HepG2 (cell line): ENCODE measurements at regions not wholly inside any gene's neighbourhood (a gene's known extent, or its start where the extent isn't known, plus 50 kb on each side); places are given as distances from the start of the nearest gene placed in this dataset.

Experiments
- ATAC-seq: fragments of 200-7000 bp; cut with Tn5 transposase; 3 replicates; pipeline ENCODE4 v1.9.1; 2020; ENCODE audit warnings: mild to moderate bottlenecking, moderate library complexity
- BruUV-seq: library from RNA; stranded (reverse); fragments of 400-500 nt; replicated peaks from 2 replicates; lab custom pipeline; 2021; lab: Mats Ljungman, UMichigan
- CTCF ChIA-PET: fragments of 300-600 bp; formaldehyde crosslinking; extraction: SDS; loops from one replicate; lab custom pipeline; 2021; ENCODE audit warnings: low total read pairs, inconsistent platforms, low intra/inter-chr PET ratio; lab: Yijun Ruan, JAX
- POLR2A ChIA-PET: fragments of 350-600 bp; sonication (Branson Sonifier 250); formaldehyde crosslinking; loops from one replicate; lab custom pipeline; 2020; ENCODE audit warnings: antibody characterized with exemption, inconsistent platforms; lab: Yijun Ruan, JAX
- DNase-seq: peaks from one replicate; pipeline ENCODE4 v3.0.0-alpha.2; 2015; ENCODE audit warnings: low spot score
- FAIRE-seq: peaks from 3 replicates; lab custom pipeline; 2011; peaks lifted over from hg19 to GRCh38; lab: Jason Lieb, UNC
- H2AFZ ChIP-seq: one replicate; pipeline ENCODE4 v1.6.1; 2011; ENCODE audit warnings: low read length, inconsistent platforms
- H3K27ac ChIP-seq: fragments of 300-600 bp; 3 replicates; pipeline ENCODE4 v1.8.0; 2011; ENCODE audit warnings: mixed run types, mild to moderate bottlenecking, mixed read lengths, low read length, inconsistent platforms; ENCODE audit not compliant: insufficient read depth; ENCODE audit errors: extremely low read length
- H3K27me3 ChIP-seq, 2 experiments: fragments of 200-600 bp in 1 of 2; 2 replicates in 1 of 2; 3 replicates in 1 of 2; pipeline versions ENCODE4 v1.6.0 to v1.8.0; 2011; ENCODE audit warnings: low read length in 2 of 2, mild to moderate bottlenecking in 2 of 2, moderate library complexity in 2 of 2, inconsistent platforms in 1 of 2; ENCODE audit not compliant: insufficient read depth in 2 of 2, control insufficient read depth in 1 of 2
- H3K36me3 ChIP-seq, 2 experiments: fragments of 200-600 bp in 1 of 2; replicated peaks in 1 of 2; 2 replicates in 1 of 2; 3 replicates in 1 of 2; pipeline versions ENCODE4 v1.5.1 to v1.8.0; 2011; ENCODE audit warnings: low read length in 2 of 2, inconsistent platforms in 1 of 2; ENCODE audit not compliant: insufficient read depth in 2 of 2, control insufficient read depth in 1 of 2
- H3K4me1 ChIP-seq: 2 replicates; pipeline ENCODE4 v1.5.1; 2012; ENCODE audit warnings: low read length, inconsistent platforms; ENCODE audit not compliant: insufficient read depth
- H3K4me2 ChIP-seq: 2 replicates; pipeline ENCODE4 v1.6.0; 2011; ENCODE audit warnings: low read depth, low read length, inconsistent platforms
- H3K4me3 ChIP-seq, 3 experiments: fragments of 200-600 bp in 1 of 3; sonication (generic), shearing (Covaris generic) in 1 of 3; replicated peaks in 1 of 3; 2 replicates each; pipeline ENCODE4 v1.5.1; 2011 to 2016; ENCODE audit warnings: low read length in 3 of 3, inconsistent platforms in 2 of 3, low read depth in 2 of 3, mild to moderate bottlenecking in 2 of 3, control low read depth in 1 of 3, mixed read lengths in 1 of 3; ENCODE audit not compliant: insufficient read depth in 1 of 3
- H3K79me2 ChIP-seq: one replicate; pipeline ENCODE4 v1.6.1; 2011; ENCODE audit warnings: low read length, inconsistent platforms; ENCODE audit not compliant: insufficient read depth
- H3K9ac ChIP-seq: 2 replicates; pipeline ENCODE4 v1.6.0; 2011; ENCODE audit warnings: mild to moderate bottlenecking, low read depth, low read length, inconsistent platforms; ENCODE audit not compliant: insufficient read depth
- H3K9me3 ChIP-seq: 2 replicates; pipeline ENCODE4 v1.5.1; 2012; ENCODE audit warnings: mild to moderate bottlenecking, low read length
- H4K20me1 ChIP-seq: 2 replicates; pipeline ENCODE4 v1.6.0; 2011; ENCODE audit warnings: inconsistent platforms, mild to moderate bottlenecking, low read length, moderate library complexity; ENCODE audit not compliant: insufficient read depth
- ASH2L ChIP-seq: fragments of 300-600, 200-600 bp; sonication (generic); IDR thresholded peaks from 2 replicates; pipeline ENCODE4 v1.7.0; 2017; ENCODE audit warnings: low read depth, mild to moderate bottlenecking, moderate library complexity, mixed read lengths, low read length; ENCODE audit not compliant: insufficient read length
- CCDC6 ChIP-seq: sonication (generic); formaldehyde crosslinking; IDR thresholded peaks from 2 replicates; pipeline ENCODE4 v1.8.1; 2022; ENCODE audit warnings: mild to moderate bottlenecking, missing genetic modification reagents, moderate library complexity
- DMAP1 ChIP-seq: IDR thresholded peaks from 2 replicates; pipeline ENCODE4 v1.6.1; 2016
- FOXA3 ChIP-seq: IDR thresholded peaks from 2 replicates; pipeline ENCODE4 v1.6.1; 2016; ENCODE audit warnings: missing genetic modification reagents, missing compliant biosample characterization
- IKZF5 ChIP-seq: IDR thresholded peaks from 2 replicates; pipeline ENCODE4 v1.6.1; 2018; ENCODE audit warnings: missing genetic modification reagents, mild to moderate bottlenecking, missing compliant biosample characterization
- MAX ChIP-seq: IDR thresholded peaks from 2 replicates; pipeline ENCODE4 v1.6.1; 2012; ENCODE audit warnings: inconsistent platforms
- NCOR1 ChIP-seq: fragments of 200-600 bp; sonication (generic); IDR thresholded peaks from 2 replicates; pipeline ENCODE4 v1.7.0; 2017; ENCODE audit warnings: antibody characterized with exemption, low read length, borderline replicate concordance
- NR2C2 ChIP-seq: sonication (generic); formaldehyde crosslinking; IDR thresholded peaks from 2 replicates; pipeline ENCODE4 v1.4.0; 2020; ENCODE audit warnings: missing genetic modification reagents, mild to moderate bottlenecking, moderate library complexity, borderline replicate concordance
- PHF20 ChIP-seq: sonication (generic); formaldehyde crosslinking; IDR thresholded peaks from 2 replicates; pipeline ENCODE4 v1.5.0; 2020; ENCODE audit warnings: mild to moderate bottlenecking, missing genetic modification reagents
- POLR2A ChIP-seq, 2 experiments: IDR thresholded peaks; 2 replicates each; pipeline ENCODE4 v1.6.1; 2011; ENCODE audit warnings: low read depth in 2 of 2, low read length in 2 of 2, mild to moderate bottlenecking in 1 of 2, moderate library complexity in 1 of 2; ENCODE audit not compliant: insufficient read depth in 1 of 2
- RBFOX2 ChIP-seq: fragments of 200-400 bp; formaldehyde crosslinking; IDR thresholded peaks from 2 replicates; pipeline ENCODE4 v1.6.1; 2017; ENCODE audit warnings: low read depth, mild to moderate bottlenecking, low read length
- SMAD3 ChIP-seq: sonication (generic); formaldehyde crosslinking; IDR thresholded peaks from 2 replicates; pipeline ENCODE4 v1.4.0; 2020; ENCODE audit warnings: missing genetic modification reagents
- XRCC5 ChIP-seq: fragments of 200-400 bp; formaldehyde crosslinking; optimal IDR thresholded peaks from 2 replicates; pipeline ENCODE3; 2017; ENCODE audit warnings: mild to moderate bottlenecking, low read length
- ZNF10 ChIP-seq: sonication (generic); formaldehyde crosslinking; IDR thresholded peaks from 2 replicates; pipeline ENCODE4 v1.4.0; 2020; ENCODE audit warnings: mild to moderate bottlenecking, low read depth, missing genetic modification reagents, borderline replicate concordance
- ZNF564 ChIP-seq: sonication (generic); formaldehyde crosslinking; IDR thresholded peaks from 2 replicates; pipeline ENCODE4 v1.8.1; 2023; ENCODE audit warnings: mild to moderate bottlenecking, missing genetic modification reagents
- ZNF704 ChIP-seq: sonication (generic); formaldehyde crosslinking; IDR thresholded peaks from 2 replicates; pipeline ENCODE4 v1.8.1; 2023; ENCODE audit warnings: mild to moderate bottlenecking, inconsistent platforms, moderate library complexity, missing genetic modification reagents, borderline replicate concordance
- WGBS: methylation state at CpG from one replicate; pipeline ENCODE4 v1.1.6; 2017; ENCODE audit warnings: low lambda C conversion rate; 5-methylcytosine and 5-hydroxymethylcytosine counted together
- in situ Hi-C: cut with HindIII; loops from 2 replicates; pipeline ENCODE4 v1.10.0; 2017; ENCODE audit warnings: low pct_unique_long_range_greater_than_20kb; ENCODE audit not compliant: extremely low pct_ligation_motif_present
- intact Hi-C: fragments of 100-400 bp; cut with micrococcal nuclease; formaldehyde crosslinking; loops from one replicate; pipeline ENCODE4 v1.10.0; 2022; ENCODE audit not compliant: unreplicated experiment
- TF ChIP-seq, protein P1 (sequence below): sonication (generic); formaldehyde crosslinking; IDR thresholded peaks from 2 replicates; pipeline ENCODE4 v1.5.1; 2020; ENCODE audit warnings: mild to moderate bottlenecking, missing genetic modification reagents, borderline replicate concordance
- TF ChIP-seq, protein P2 (sequence below): sonication (generic); formaldehyde crosslinking; IDR thresholded peaks from 2 replicates; pipeline ENCODE4 v1.5.1; 2020; ENCODE audit warnings: mild to moderate bottlenecking, missing genetic modification reagents, moderate library complexity

DNA sequence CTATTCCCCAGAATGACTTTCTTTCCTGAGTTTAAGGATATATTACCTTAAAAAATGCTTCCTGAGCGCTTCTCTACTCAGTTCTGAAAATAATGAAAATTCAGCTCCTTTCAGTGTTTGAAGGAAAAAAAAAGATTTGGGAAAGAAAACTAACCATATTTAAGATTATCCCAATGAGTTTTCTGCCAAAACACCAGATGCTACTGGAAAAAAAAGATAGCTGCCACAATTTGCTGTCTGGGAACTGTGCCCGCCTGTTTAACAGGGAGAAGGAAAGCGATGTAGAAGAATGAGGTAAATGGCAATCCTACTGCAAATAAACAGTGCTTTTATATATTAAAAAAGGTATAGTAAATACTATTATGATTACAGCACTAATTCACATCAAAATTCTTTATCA, 367.6 kb upstream of the PRICKLE1 start:
- Histone ChIP-seq H3K9ac (no peak overlapping the region), H3K9me3 (no peaks in the 10 kb centered on the region; the same call in 1 of the 2 replicates), H4K20me1 (no peaks in the 10 kb centered on the region), H3K79me2 (no peaks in the 10 kb centered on the region), H3K27me3 (no peaks in the 10 kb centered on the region), H3K4me3 (no peak overlapping the region), H3K36me3 (no peaks in the 10 kb centered on the region), H3K27ac (no peak overlapping the region), H3K4me1 (no peaks in the 10 kb centered on the region), H3K4me2 (no peak overlapping the region), H2AFZ (no peak overlapping the region)
- CTCF ChIA-PET, result no interaction called here
- POLR2A ChIA-PET, result no interaction called here
- intact Hi-C loops (no loop called here), in situ Hi-C loops (no loop called here)
- DNase-seq (no peak), FAIRE-seq (no peak), ATAC-seq (no peak)
- no TSS peak for BruUV-seq
- 63% methylated on average over 3 of the region's 3 CpGs for WGBS
- TF ChIP-seq MAX (no peak), IKZF5 (CRISPR knock-in tag) (no peak), ASH2L (no peak), ZNF704 (CRISPR knock-in tag) (no peak), POLR2A (IDR thresholded peaks at IDR 0.05; ENCODE audit: insufficient read depth in 1 of 2, low read depth in 2 of 2, low read length in 2 of 2) (no peak), NCOR1 (no peak), CCDC6 (CRISPR knock-in tag) (no peak), PHF20 (no peak), DMAP1 (CRISPR knock-in tag) (no peak), RBFOX2 (no peak), XRCC5 (no peak), ZNF564 (CRISPR knock-in tag) (no peak), ZNF10 (CRISPR knock-in tag) (no peak), NR2C2 (CRISPR knock-in tag) (no peak), SMAD3 (no peak), FOXA3 (CRISPR knock-in tag) (no peak)
- TF ChIP-seq, protein P1, sequence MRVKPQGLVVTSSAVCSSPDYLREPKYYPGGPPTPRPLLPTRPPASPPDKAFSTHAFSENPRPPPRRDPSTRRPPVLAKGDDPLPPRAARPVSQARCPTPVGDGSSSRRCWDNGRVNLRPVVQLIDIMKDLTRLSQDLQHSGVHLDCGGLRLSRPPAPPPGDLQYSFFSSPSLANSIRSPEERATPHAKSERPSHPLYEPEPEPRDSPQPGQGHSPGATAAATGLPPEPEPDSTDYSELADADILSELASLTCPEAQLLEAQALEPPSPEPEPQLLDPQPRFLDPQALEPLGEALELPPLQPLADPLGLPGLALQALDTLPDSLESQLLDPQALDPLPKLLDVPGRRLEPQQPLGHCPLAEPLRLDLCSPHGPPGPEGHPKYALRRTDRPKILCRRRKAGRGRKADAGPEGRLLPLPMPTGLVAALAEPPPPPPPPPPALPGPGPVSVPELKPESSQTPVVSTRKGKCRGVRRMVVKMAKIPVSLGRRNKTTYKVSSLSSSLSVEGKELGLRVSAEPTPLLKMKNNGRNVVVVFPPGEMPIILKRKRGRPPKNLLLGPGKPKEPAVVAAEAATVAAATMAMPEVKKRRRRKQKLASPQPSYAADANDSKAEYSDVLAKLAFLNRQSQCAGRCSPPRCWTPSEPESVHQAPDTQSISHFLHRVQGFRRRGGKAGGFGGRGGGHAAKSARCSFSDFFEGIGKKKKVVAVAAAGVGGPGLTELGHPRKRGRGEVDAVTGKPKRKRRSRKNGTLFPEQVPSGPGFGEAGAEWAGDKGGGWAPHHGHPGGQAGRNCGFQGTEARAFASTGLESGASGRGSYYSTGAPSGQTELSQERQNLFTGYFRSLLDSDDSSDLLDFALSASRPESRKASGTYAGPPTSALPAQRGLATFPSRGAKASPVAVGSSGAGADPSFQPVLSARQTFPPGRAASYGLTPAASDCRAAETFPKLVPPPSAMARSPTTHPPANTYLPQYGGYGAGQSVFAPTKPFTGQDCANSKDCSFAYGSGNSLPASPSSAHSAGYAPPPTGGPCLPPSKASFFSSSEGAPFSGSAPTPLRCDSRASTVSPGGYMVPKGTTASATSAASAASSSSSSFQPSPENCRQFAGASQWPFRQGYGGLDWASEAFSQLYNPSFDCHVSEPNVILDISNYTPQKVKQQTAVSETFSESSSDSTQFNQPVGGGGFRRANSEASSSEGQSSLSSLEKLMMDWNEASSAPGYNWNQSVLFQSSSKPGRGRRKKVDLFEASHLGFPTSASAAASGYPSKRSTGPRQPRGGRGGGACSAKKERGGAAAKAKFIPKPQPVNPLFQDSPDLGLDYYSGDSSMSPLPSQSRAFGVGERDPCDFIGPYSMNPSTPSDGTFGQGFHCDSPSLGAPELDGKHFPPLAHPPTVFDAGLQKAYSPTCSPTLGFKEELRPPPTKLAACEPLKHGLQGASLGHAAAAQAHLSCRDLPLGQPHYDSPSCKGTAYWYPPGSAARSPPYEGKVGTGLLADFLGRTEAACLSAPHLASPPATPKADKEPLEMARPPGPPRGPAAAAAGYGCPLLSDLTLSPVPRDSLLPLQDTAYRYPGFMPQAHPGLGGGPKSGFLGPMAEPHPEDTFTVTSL (CRISPR knock-in tag), result no peak
- TF ChIP-seq, protein P2, sequence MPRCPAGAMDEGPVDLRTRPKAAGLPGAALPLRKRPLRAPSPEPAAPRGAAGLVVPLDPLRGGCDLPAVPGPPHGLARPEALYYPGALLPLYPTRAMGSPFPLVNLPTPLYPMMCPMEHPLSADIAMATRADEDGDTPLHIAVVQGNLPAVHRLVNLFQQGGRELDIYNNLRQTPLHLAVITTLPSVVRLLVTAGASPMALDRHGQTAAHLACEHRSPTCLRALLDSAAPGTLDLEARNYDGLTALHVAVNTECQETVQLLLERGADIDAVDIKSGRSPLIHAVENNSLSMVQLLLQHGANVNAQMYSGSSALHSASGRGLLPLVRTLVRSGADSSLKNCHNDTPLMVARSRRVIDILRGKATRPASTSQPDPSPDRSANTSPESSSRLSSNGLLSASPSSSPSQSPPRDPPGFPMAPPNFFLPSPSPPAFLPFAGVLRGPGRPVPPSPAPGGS, result no peak
